Ammon's horn (tissue), 1 donor: ENCODE measurements at regions not wholly inside any gene's neighbourhood (a gene's known extent, or its start where the extent isn't known, plus 50 kb on each side); places are given as distances from the start of the nearest gene placed in this dataset.

ENCODE experiments used
- DNase-seq: peaks from one replicate; pipeline ENCODE4 v3.0.0-alpha.2; 2016; ENCODE audit warnings: low spot score

- no peak for DNase-seq
These were observed 102.0 kb downstream of the TMEM18 start for GRCh38 chr2:575030-575726.

GRCh38 chr2:573805-574392 lies 103.3 kb downstream of the TMEM18 start:
- DNase-seq: no peak

GRCh38 chr2:573025-573424 lies 104.2 kb downstream of the TMEM18 start:
- no peak for DNase-seq

- no peak for DNase-seq
These were observed 107.5 kb downstream of the TMEM18 start for GRCh38 chr2:569681-570080.

- DNase-seq: no peak
These were observed 108.5 kb downstream of the TMEM18 start for GRCh38 chr2:568639-569235.

- no peak for DNase-seq
These were observed 109.2 kb downstream of the TMEM18 start for GRCh38 chr2:567865-568638.

GRCh38 chr2:567496-567864 lies 109.7 kb downstream of the TMEM18 start:
- DNase-seq: no peak

- DNase-seq: no peak
These were observed 110.6 kb downstream of the TMEM18 start for GRCh38 chr2:566379-567313.

- DNase-seq: no peak
These were observed 112.6 kb downstream of the TMEM18 start for GRCh38 chr2:564471-565181.

- no peak for DNase-seq
These were observed 113.7 kb downstream of the TMEM18 start for GRCh38 chr2:563512-563911.

GRCh38 chr2:562391-563364 lies 114.5 kb downstream of the TMEM18 start:
- no peak for DNase-seq

GRCh38 chr2:558879-559278 lies 118.3 kb downstream of the TMEM18 start:
- no peak for DNase-seq

- no peak for DNase-seq
These were observed 118.9 kb downstream of the TMEM18 start for GRCh38 chr2:558302-558642.

- no peak for DNase-seq
These were observed 119.4 kb downstream of the TMEM18 start for GRCh38 chr2:557635-558301.

- DNase-seq: no peak
These were observed 120.7 kb downstream of the TMEM18 start for GRCh38 chr2:556485-556884.

- DNase-seq: no peak
These were observed 121.9 kb downstream of the TMEM18 start for GRCh38 chr2:555164-555922.

GRCh38 chr2:554444-554843 lies 122.8 kb downstream of the TMEM18 start:
- DNase-seq: no peak

- DNase-seq: no peak
These were observed 124.3 kb downstream of the TMEM18 start for GRCh38 chr2:552906-553305.

- no peak for DNase-seq
These were observed 125.6 kb downstream of the TMEM18 start for GRCh38 chr2:551621-552020.
